ENCODE measurements at regions not wholly inside any gene's neighbourhood (a gene's known extent, or its start where the extent isn't known, plus 50 kb on each side); places are given as distances from the start of the nearest gene placed in this dataset.

DNA sequence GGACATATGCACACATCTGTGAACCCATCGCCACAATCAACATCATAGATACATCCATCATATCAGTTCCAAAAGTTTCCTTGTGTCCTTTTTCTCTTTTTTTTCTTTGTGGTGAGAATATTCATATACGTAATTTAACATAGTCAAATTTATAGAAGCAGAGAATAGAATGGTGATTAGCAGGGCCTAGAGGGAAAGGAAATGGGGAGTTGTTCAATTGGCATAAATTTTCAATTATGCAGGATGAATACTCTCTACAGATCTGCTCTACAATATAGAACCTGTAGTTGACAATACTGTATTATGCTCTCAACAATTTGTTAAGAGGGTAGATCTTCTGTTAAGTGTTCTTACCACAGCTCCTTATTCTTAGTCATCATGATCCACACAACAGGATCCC, 413.2 kb downstream of the SHISA9 start:
- TF ChIP-seq CTCF (IDR thresholded peaks at IDR 0.05), result no peak
- TF ChIP-seq POLR2A (IDR thresholded peaks at IDR 0.05), result no peak
- TF ChIP-seq EP300 (IDR thresholded peaks at IDR 0.05), result no peak

Data from stomach (tissue), 4 donors.